H1 (cell line): ENCODE measurements at regions not wholly inside any gene's neighbourhood (a gene's known extent, or its start where the extent isn't known, plus 50 kb on each side); places are given as distances from the start of the nearest gene placed in this dataset.

Experiments
- CTCF ChIA-PET: fragments of 300-600 bp; sonication (Branson Sonifier 250); formaldehyde crosslinking; loops from one replicate; lab custom pipeline; 2021; ENCODE audit not compliant: partially characterized antibody; lab: Charles Lee
- POLR2A ChIA-PET: fragments of 300-600 bp; sonication (Branson Sonifier 250); formaldehyde crosslinking; loops from one replicate; lab custom pipeline; 2021; ENCODE audit warnings: inconsistent platforms; ENCODE audit not compliant: partially characterized antibody; lab: Charles Lee
- DNase-seq, 2 experiments: peaks; one replicate each; pipeline versions ENCODE4 v3.0.0 to v3.0.0-alpha.2; 2010 to 2022; ENCODE audit warnings: low spot score in 2 of 2, low read depth in 1 of 2, mixed read lengths in 1 of 2
- FAIRE-seq: peaks from 2 replicates; lab custom pipeline; 2011; peaks lifted over from hg19 to GRCh38; lab: Jason Lieb, UNC
- H2AFZ ChIP-seq: 2 replicates; pipeline ENCODE4 v1.8.1; 2012; ENCODE audit warnings: low read length, inconsistent platforms
- H2AK5ac ChIP-seq: 2 replicates; pipeline ENCODE4 v1.6.1; 2013; ENCODE audit warnings: low read depth, low read length
- H2BK120ac ChIP-seq: replicated peaks from 2 replicates; pipeline ENCODE3; 2013; ENCODE audit warnings: low read depth, low read length, inconsistent platforms
- H2BK12ac ChIP-seq: 2 replicates; pipeline ENCODE4 v1.6.1; 2013; ENCODE audit warnings: low read depth, low read length
- H2BK15ac ChIP-seq: 2 replicates; pipeline ENCODE4 v1.6.1; 2013; ENCODE audit warnings: low read length
- H2BK20ac ChIP-seq: 2 replicates; pipeline ENCODE4 v1.6.1; 2013; ENCODE audit warnings: low read length
- H2BK5ac ChIP-seq: 2 replicates; pipeline ENCODE4 v1.6.1; 2013; ENCODE audit warnings: low read depth, low read length
- H3K14ac ChIP-seq: 2 replicates; pipeline ENCODE4 v1.6.1; 2013; ENCODE audit warnings: inconsistent platforms; ENCODE audit not compliant: insufficient read length
- H3K18ac ChIP-seq: 2 replicates; pipeline ENCODE4 v1.6.1; 2013; ENCODE audit warnings: low read length; ENCODE audit errors: extremely low read depth
- H3K23ac ChIP-seq: 2 replicates; pipeline ENCODE4 v1.6.1; 2013; ENCODE audit warnings: inconsistent platforms; ENCODE audit not compliant: insufficient read length
- H3K23me2 ChIP-seq: 2 replicates; pipeline ENCODE4 v1.6.1; 2013; ENCODE audit warnings: low read depth, low read length
- H3K27ac ChIP-seq: 2 replicates; pipeline ENCODE4 v1.6.1; 2011; ENCODE audit warnings: low read depth, low read length, inconsistent platforms
- H3K27me3 ChIP-seq, 4 experiments: replicated peaks in 1 of 4; 1 replicate in 1 of 4; 2 replicates in 3 of 4; pipeline versions ENCODE4 v1.6.1 to v1.8.1; 2011 to 2013; ENCODE audit warnings: low read length in 3 of 4, mild to moderate bottlenecking in 3 of 4, inconsistent platforms in 2 of 4, mixed read lengths in 2 of 4, moderate library complexity in 1 of 4; ENCODE audit not compliant: control insufficient read depth in 3 of 4, insufficient read depth in 3 of 4; ENCODE audit errors: extremely low read depth in 1 of 4
- H3K36me3 ChIP-seq, 4 experiments: 2 replicates each; pipeline versions ENCODE4 v1.6.1 to v1.8.1; 2011 to 2013; ENCODE audit warnings: mild to moderate bottlenecking in 4 of 4, low read length in 3 of 4, moderate library complexity in 2 of 4, control low read depth in 1 of 4, inconsistent platforms in 1 of 4; ENCODE audit not compliant: insufficient read depth in 4 of 4, control insufficient read depth in 2 of 4
- H3K4ac ChIP-seq: replicated peaks from 2 replicates; pipeline ENCODE3; 2013; ENCODE audit warnings: low read length, low read depth, mixed read lengths, inconsistent platforms; ENCODE audit not compliant: insufficient read length
- H3K4me1 ChIP-seq, 4 experiments: replicated peaks in 1 of 4; 1 replicate in 1 of 4; 2 replicates in 3 of 4; pipeline versions ENCODE4 v1.6.1 to v1.8.1; 2011 to 2013; ENCODE audit warnings: low read length in 3 of 4, inconsistent platforms in 2 of 4, mixed read lengths in 1 of 4; ENCODE audit not compliant: insufficient read depth in 4 of 4, control insufficient read depth in 3 of 4
- H3K4me2 ChIP-seq, 2 experiments: 2 replicates each; pipeline versions ENCODE4 v1.6.1 to v1.8.1; 2011 to 2013; ENCODE audit warnings: low read depth in 2 of 2, low read length in 2 of 2, control low read depth in 1 of 2, inconsistent platforms in 1 of 2, mild to moderate bottlenecking in 1 of 2; ENCODE audit not compliant: insufficient read depth in 1 of 2
- H3K4me3 ChIP-seq, 4 experiments: fragments of 200-600, 300-600 bp in 1 of 4; sonication (generic), shearing (Covaris generic), sonication (Bioruptor Twin) in 1 of 4; 2 replicates each; pipeline versions ENCODE4 v1.5.1 to v1.8.1; 2011 to 2016; ENCODE audit warnings: low read length in 4 of 4, low read depth in 3 of 4, control low read depth in 2 of 4, inconsistent platforms in 2 of 4, mild to moderate bottlenecking in 2 of 4, mixed read lengths in 1 of 4, moderate library complexity in 1 of 4; ENCODE audit not compliant: insufficient read depth in 2 of 4; ENCODE audit errors: extremely low read depth in 1 of 4
- H3K56ac ChIP-seq: replicated peaks from 2 replicates; pipeline ENCODE3; 2013; ENCODE audit warnings: low read depth, mild to moderate bottlenecking, mixed read lengths, low read length, inconsistent platforms; ENCODE audit not compliant: insufficient read length
- H3K79me1 ChIP-seq: 2 replicates; pipeline ENCODE4 v1.6.1; 2013; ENCODE audit warnings: low read depth, low read length, control low read depth
- H3K79me2 ChIP-seq, 2 experiments: 2 replicates each; pipeline versions ENCODE4 v1.6.1 to v1.8.1; 2012 to 2013; ENCODE audit warnings: low read length in 2 of 2, mild to moderate bottlenecking in 2 of 2, inconsistent platforms in 1 of 2; ENCODE audit not compliant: insufficient read depth in 2 of 2, control insufficient read depth in 1 of 2
- H3K9ac ChIP-seq, 4 experiments: replicated peaks in 1 of 4; 1 replicate in 1 of 4; 2 replicates in 3 of 4; pipeline versions ENCODE4 v1.6.1 to v1.8.1; 2011 to 2013; ENCODE audit warnings: low read depth in 3 of 4, low read length in 3 of 4, control low read depth in 2 of 4, mild to moderate bottlenecking in 2 of 4, moderate library complexity in 2 of 4, inconsistent platforms in 1 of 4; ENCODE audit errors: extremely low read depth in 1 of 4
- H3K9me3 ChIP-seq, 2 experiments: 2 replicates each; pipeline versions ENCODE4 v1.6.1 to v1.8.1; 2012 to 2013; ENCODE audit warnings: mild to moderate bottlenecking in 2 of 2, moderate library complexity in 2 of 2, control low read depth in 1 of 2, inconsistent platforms in 1 of 2, low read depth in 1 of 2, low read length in 1 of 2, mixed read lengths in 1 of 2; ENCODE audit not compliant: insufficient read depth in 2 of 2
- H4K20me1 ChIP-seq, 2 experiments: replicated peaks in 1 of 2; 2 replicates each; pipeline versions ENCODE3 to v1.8.1; 2011 to 2013; ENCODE audit warnings: inconsistent platforms in 2 of 2, low read length in 2 of 2, mild to moderate bottlenecking in 1 of 2; ENCODE audit not compliant: insufficient read depth in 2 of 2, control insufficient read depth in 1 of 2
- H4K5ac ChIP-seq: 2 replicates; pipeline ENCODE4 v1.6.1; 2013; ENCODE audit warnings: low read length, low read depth, mixed read lengths, inconsistent platforms; ENCODE audit not compliant: insufficient read length
- H4K8ac ChIP-seq: 2 replicates; pipeline ENCODE4 v1.8.0; 2013; ENCODE audit warnings: mild to moderate bottlenecking, moderate library complexity, low read length, inconsistent platforms; ENCODE audit not compliant: insufficient read depth; ENCODE audit errors: extremely low read depth
- H4K91ac ChIP-seq: replicated peaks from 2 replicates; pipeline ENCODE3; 2013; ENCODE audit warnings: low read length, mixed read lengths, inconsistent platforms; ENCODE audit not compliant: insufficient read length
- CBX5 ChIP-seq: fragments of 300-800, 300-1000 bp; sonication (generic); IDR thresholded peaks from 2 replicates; pipeline ENCODE4 v1.7.1; 2016; ENCODE audit warnings: antibody characterized with exemption, low read length, low read depth
- CREB1 ChIP-seq: IDR thresholded peaks from 2 replicates; pipeline ENCODE4 v1.6.1; 2012; ENCODE audit warnings: inconsistent platforms
- E2F6 ChIP-seq: IDR thresholded peaks from 2 replicates; pipeline ENCODE4 v1.6.1; 2012; ENCODE audit warnings: inconsistent platforms
- FOSL1 ChIP-seq: IDR thresholded peaks from 2 replicates; pipeline ENCODE4 v1.6.1; 2011; ENCODE audit warnings: mild to moderate bottlenecking, low read depth, low read length, moderate library complexity; ENCODE audit not compliant: insufficient read depth
- HDAC2 ChIP-seq, 2 experiments: fragments of 300-600 bp in 1 of 2; sonication (generic) in 1 of 2; IDR thresholded peaks; 2 replicates each; pipeline ENCODE4 v1.6.1; 2011 to 2012; ENCODE audit warnings: low read depth in 2 of 2, low read length in 2 of 2, mild to moderate bottlenecking in 2 of 2, moderate library complexity in 2 of 2, borderline replicate concordance in 1 of 2, inconsistent platforms in 1 of 2
- POLR2AphosphoS5 ChIP-seq: IDR thresholded peaks from 2 replicates; pipeline ENCODE4 v1.6.1; 2011; ENCODE audit warnings: low read depth, low read length
- SP2 ChIP-seq: IDR thresholded peaks from 2 replicates; pipeline ENCODE4 v1.6.1; 2012; ENCODE audit warnings: mild to moderate bottlenecking, low read length, inconsistent platforms
- SRF ChIP-seq: IDR thresholded peaks from 2 replicates; pipeline ENCODE4 v1.6.1; 2011; ENCODE audit warnings: mild to moderate bottlenecking, low read depth, low read length, moderate library complexity
- TAF7 ChIP-seq: optimal IDR thresholded peaks from 2 replicates; pipeline ENCODE3; 2011; ENCODE audit warnings: low read depth, mild to moderate bottlenecking, inconsistent platforms, low read length, moderate library complexity, borderline replicate concordance
- WGBS, 2 experiments: shearing (Covaris generic) in 1 of 2; methylation state at CpG; one replicate each; pipeline versions ENCODE4 v1.1.6 to v1.1.7; 2013 to 2015; ENCODE audit warnings: low lambda C conversion rate in 2 of 2, mixed read lengths in 2 of 2, inconsistent platforms in 1 of 2, low coverage in 1 of 2, missing lambda C conversion rate in 1 of 2; ENCODE audit not compliant: insufficient replicate concordance in 2 of 2, insufficient coverage in 1 of 2, insufficient read length in 1 of 2; ENCODE audit errors: extremely low coverage in 1 of 2, missing lambda C conversion rate in 1 of 2; 5-methylcytosine and 5-hydroxymethylcytosine counted together

GRCh38 chr17:53619025-53619424 is 203.7 kb upstream of the KIF2B start:
- CTCF ChIA-PET = no interaction called here
- Histone ChIP-seq H3K4me2 (no peak overlapping the region), H4K8ac (no peak overlapping the region), H2AK5ac (no peak overlapping the region), H2BK20ac (no peak overlapping the region), H2BK12ac (no peak overlapping the region), H3K56ac (no peak overlapping the region), H3K9me3 (no peaks in the 10 kb centered on the region), H4K5ac (no peak overlapping the region), H3K27me3 (no peaks in the 10 kb centered on the region), H3K79me2 (no peaks in the 10 kb centered on the region), H2BK5ac (no peak overlapping the region), H3K4me3 (no peak overlapping the region), H2BK120ac (peak overlapping the region; percentile 18)
- no peak for TF ChIP-seq SP2
- TF ChIP-seq SRF = no peak
- TF ChIP-seq TAF7 = no peak
- TF ChIP-seq POLR2AphosphoS5 = no peak
- no peak for TF ChIP-seq CREB1
- no peak for TF ChIP-seq CBX5
- no peak for TF ChIP-seq HDAC2 (IDR thresholded peaks at IDR 0.05; ENCODE audit: borderline replicate concordance in 1 of 2, low read depth in 2 of 2, low read length in 2 of 2)
- no peak for TF ChIP-seq E2F6
- TF ChIP-seq FOSL1 = no peak
- TF ChIP-seq, all 59 proteins: peak for 0
- Histone ChIP-seq H3K4ac (no peak overlapping the region), H4K20me1 (no peaks in the 10 kb centered on the region), H2BK15ac (no peak overlapping the region), H2AFZ (no peak overlapping the region), H3K14ac (no peak overlapping the region), H4K91ac (no peak overlapping the region), H3K23me2 (no peaks in the 10 kb centered on the region), H3K23ac (no peak overlapping the region), H3K18ac (no peak overlapping the region), H3K79me1 (no peaks in the 10 kb centered on the region), H3K36me3 (no peaks in the 10 kb centered on the region), H3K27ac (no peak overlapping the region), H3K4me1 (no peaks in the 10 kb centered on the region), H3K9ac (no peak overlapping the region)
- 85% methylated on average over 3 of the region's 3 CpGs; no CpG with 5 or more reads in 1 of the 2 experiments for WGBS, 2 experiments
- POLR2A ChIA-PET = no interaction called here
- FAIRE-seq = no peak
- DNase-seq = no peak
